ENCODE measurements at regions not wholly inside any gene's neighbourhood (a gene's known extent, or its start where the extent isn't known, plus 50 kb on each side); places are given as distances from the start of the nearest gene placed in this dataset.

GRCh38 chr12:42794806-42795205, 205.3 kb upstream of the PRICKLE1 start:
- peak; percentile 16 for DNase-seq (ENCODE audit: low spot score)

DNA sequence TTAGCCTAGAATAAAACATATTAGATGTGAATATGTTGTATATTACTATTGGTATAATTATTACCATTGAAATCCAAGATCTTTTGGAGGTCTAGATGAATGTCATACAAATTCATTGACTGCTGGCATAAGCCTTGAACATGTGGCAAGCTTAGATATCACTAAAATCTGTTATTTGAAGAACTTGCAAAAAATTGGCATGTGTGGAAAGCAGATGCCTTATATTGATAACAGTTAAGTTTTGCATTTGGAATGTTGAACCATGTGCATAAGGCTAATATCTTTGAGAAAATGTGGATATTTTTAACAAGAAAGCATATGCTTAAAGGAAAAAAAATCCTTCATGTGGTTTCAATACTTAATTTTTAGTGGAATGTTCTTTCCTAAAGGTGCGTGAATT, 203.6 kb upstream of the PRICKLE1 start:
- no peak for DNase-seq (ENCODE audit: low spot score)

GRCh38 chr12:42792265-42792664, 202.7 kb upstream of the PRICKLE1 start:
- no peak for DNase-seq (ENCODE audit: low spot score)

DNA sequence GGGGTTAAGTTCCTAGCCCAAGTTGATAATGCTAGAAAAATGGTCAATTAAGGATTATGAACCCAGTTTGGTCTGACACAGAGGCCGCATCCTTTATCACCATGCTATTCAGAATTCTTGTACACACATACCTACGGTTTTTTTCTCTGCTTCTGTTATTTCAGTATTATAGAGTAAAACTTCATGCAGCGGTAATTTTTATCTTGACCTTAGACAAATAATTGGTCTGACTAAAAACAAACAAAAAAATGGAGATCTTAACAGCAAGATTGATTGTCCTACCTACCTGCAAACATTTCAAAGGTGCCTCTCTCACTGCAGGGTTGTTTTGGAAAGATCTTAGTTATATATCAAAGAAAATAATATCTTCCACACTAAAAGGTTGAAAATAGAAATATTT, 201.9 kb upstream of the PRICKLE1 start:
- no peak for DNase-seq (ENCODE audit: low spot score)

DNA sequence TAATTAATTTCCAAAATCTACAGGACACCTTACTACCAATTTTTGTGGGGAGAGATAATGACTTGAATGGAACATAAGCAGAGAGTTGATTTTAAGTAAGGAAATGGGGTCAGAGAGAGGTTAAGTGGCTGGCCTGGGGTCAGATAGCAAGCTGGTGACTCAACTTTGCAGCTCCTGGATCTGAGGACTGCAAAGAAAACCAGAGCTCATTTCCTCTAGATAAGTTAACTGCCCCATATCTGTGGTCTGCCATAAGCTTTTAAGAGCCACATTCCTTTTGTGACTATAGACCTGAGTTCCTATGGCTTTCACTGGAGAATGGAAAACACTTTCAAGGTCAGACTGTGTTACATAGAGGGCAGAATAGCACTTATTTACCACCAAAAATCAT, 201.2 kb upstream of the PRICKLE1 start:
- DNase-seq (ENCODE audit: low spot score) = peak; percentile 65

DNA sequence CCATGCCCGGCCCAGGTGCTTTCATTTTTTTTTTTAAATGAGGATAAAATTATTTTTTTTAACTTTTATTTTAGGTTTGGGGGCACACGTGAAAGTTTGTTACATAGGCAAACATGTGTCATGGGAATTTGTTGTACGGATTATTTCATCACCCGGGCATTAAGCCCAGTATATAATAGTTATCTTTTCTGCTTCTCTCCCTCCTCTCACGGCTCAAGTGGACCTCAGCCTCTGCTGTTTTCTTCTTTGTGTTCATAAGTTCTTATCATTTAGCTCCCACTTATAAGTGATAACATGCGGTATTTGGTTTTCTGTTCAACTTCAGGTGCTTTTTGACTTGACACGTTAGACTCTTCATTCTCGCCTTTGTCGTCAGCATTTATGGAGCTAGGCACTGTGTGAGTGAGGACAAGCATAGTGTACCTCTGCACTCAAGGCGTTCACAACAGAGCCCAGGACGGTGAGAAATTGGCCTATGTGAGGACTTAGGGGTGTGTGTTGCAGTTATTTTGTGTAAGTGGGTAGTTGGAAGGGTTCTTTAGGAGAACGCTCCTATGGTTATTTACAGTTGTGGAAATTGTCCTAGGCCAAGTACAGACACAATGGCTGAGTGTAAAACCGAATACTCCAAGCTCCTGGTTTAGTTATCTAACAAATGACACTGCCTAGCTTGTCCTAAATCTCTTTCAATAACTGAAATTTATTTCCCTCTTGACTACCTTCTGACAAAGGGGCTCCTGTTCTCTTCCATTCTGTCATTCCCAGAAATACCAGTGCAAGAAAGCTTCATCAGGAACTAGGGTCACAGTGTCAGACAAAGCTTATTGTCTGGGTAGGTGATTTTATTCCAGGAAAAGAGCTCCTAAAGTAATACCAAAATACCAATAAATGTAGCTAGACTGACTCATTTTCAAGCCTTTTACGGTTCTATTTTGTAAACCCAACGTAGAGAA, 200.5 kb upstream of the PRICKLE1 start:
- no peak for DNase-seq (ENCODE audit: low spot score)

DNA sequence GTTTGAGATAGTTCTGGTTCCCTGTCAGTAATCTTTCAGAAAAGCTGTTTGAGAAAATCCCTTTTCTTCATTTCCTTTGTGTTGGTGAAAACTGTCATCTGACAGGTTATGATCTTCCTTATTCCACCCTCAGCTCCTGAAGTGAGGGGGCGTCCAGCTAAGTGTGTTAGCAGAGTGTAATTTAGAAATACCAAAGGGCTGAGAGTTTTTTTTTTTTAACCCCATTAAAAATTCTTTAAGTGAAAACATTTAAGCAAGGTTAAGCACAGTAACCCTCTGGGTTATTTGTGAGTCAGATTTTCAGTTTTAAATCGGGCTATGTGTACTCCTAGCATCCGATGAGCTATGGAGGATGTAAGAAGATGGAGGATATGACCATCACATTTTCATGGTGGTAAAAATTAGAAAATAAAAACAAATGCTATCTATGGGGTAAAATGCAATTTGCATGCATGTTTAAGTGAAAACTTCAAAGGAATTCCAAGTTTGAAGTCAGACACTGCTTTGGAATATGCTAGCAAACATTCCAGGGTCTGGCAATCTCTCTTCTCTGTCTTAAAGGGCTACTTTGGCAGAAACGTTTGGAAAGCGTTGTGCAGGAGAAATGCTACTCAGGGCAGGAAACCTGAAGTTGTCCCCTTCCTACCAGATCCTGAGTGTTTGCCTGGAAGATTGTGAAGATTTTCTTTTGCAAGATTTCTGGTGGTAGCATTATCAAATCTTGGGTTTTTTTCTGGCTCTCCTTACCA, 197.0 kb upstream of the PRICKLE1 start:
- DNase-seq (ENCODE audit: low spot score) = no peak

DNA sequence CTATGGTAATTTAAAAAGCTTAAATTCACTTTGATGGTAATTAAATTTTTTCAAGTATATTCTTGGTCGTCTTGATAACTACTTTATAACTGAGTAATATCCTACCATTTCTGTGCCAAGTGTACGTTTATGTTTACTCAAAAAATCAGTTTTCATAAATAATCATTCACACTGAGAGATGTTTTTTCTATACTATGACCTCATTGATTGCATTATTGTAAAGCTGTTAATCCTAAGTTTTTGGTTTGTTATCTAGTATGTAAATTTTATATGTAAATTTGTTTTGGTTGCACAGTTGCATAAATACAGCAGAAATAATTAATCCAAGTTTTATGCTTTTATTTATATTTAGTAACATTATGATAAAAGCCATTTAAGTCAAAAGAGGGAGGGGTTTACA, 196.4 kb upstream of the PRICKLE1 start:
- no peak for DNase-seq (ENCODE audit: low spot score)

DNA sequence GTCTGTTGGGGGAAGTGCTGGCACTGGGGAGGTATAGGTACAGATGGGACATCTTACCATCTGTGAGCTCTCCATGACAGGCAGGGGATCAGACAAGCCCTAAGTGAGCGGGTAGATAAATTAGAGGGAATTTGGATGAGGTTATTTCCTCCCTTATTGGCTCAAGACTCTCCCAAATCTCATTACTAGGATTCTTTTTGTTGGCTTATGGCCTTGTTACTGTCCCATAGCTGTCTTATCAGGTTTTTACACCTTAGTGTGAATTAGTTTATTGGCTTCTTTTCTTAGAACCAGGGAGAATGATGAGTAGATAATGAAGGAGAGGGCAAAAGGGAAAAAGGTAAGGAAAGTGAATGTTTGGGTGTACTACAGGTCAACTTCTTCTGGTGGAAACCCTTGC, 191.1 kb upstream of the PRICKLE1 start:
- no peak for DNase-seq (ENCODE audit: low spot score)

DNA sequence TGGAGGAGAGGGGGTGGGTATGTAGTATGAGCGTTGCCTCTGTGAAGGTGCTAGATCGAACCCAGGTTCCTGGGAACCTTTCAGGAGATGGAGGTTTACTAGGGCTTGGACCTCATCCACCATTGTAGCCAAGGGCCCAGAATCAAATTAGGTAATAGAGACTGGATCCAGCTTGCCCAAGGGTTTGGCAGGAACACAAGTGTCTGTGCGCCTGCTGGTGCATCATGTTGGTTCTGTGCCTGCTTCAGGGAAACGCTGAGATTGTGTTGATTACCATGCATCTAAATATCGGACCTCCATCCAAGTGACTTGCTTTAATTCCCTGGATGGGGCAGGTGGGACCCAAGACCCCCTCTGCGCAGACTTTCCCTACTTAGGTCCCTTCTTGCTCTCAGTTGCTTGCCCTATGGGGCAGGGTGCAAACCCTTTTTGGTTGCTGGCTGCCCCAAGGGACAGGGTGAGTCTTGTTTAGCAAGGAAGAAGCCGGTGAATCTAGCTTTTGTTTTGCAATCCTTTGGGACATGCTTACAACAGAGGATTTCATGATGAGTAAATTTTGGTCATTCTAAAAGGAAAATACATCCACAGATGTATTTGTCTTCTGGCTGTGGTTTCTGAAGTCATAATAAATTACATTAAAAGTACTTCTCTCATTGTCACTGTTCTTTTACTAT, 189.8 kb upstream of the PRICKLE1 start:
- peak; percentile 37 for DNase-seq (ENCODE audit: low spot score)

DNA sequence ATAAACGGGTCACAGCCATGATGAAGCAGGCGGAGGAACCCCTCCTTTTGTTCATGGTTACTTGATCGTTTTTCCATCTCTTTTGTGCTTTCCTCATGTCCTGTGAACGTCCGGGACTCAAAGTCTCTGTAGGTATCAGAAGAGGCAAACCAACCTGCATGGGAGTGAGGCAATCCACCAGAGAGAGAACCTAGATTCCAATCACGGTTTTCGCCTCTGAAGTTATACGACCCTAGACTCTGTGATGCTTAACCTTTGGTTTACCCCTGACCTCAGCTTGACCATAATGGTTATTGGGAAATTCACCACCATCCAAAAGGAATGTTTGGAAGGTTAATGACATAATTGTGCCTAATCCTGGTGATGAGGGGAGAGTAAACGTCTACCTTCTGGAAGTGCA, 186.8 kb upstream of the PRICKLE1 start:
- no peak for DNase-seq (ENCODE audit: low spot score)

DNA sequence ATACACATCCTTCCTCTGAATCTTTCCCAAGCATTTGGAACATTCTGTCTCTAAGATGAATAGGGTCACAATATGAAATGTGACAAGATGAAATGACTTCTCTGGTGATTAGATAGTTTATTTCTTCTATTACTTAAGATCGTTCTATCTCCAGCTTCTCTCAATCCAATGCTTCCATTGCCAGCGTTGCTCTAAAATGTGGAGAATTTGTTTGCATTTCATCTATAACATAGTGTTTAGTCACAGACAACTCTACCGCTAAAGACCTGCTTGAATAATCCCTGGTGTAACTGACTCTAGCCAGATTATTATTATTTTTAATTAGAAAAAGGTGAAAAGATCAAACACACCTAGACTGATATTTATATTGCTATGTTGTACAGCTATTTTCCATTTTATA, 184.7 kb upstream of the PRICKLE1 start:
- no peak for DNase-seq (ENCODE audit: low spot score)

DNA sequence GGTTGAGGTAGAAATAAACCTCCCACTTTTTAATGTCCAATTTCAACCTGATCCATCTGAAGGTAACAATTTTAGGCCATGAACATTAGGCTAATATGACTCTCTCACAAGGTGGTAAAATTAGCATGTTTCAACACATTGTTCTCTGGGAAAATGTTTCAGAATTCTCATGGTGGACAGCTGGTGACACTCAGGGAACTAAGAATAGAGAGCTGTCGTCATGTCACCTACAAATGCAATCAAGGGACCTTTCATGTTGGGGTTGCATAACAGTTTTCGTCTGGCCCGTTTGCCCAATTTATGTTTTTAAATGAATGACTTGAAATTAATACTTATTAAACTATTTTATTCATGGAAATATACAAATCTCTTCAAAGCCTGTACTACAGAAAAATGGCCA, 180.7 kb upstream of the PRICKLE1 start:
- no peak for DNase-seq (ENCODE audit: low spot score)

DNA sequence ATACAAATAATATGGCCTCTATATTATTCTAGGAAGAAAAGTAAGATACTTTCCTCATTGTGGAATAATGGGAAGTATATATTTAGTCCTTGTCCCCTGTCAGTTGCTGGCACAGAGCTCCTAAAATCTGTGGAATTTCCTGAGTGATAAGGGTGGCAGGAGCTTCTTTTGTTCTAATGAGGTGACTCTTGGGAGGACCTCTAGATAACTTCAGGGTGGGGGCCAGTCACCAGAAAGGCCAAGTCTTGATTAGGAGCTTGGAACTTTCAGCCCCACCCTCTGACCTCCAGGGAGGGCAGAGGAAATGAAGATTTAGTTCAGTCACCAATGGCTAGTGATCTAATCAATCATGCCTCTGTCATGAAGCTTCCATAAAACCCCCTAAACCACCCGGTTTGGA, 179.9 kb upstream of the PRICKLE1 start:
- no peak for DNase-seq (ENCODE audit: low spot score)

GRCh38 chr12:42767998-42768397, 178.5 kb upstream of the PRICKLE1 start:
- no peak for DNase-seq (ENCODE audit: low spot score)

- DNase-seq (ENCODE audit: low spot score) = no peak
These were observed 177.9 kb upstream of the PRICKLE1 start for GRCh38 chr12:42767326-42767954.

GRCh38 chr12:42766754-42767153, 177.2 kb upstream of the PRICKLE1 start:
- DNase-seq (ENCODE audit: low spot score) = no peak

- no peak for DNase-seq (ENCODE audit: low spot score)
These were observed 176.5 kb upstream of the PRICKLE1 start for GRCh38 chr12:42766026-42766425.

DNA sequence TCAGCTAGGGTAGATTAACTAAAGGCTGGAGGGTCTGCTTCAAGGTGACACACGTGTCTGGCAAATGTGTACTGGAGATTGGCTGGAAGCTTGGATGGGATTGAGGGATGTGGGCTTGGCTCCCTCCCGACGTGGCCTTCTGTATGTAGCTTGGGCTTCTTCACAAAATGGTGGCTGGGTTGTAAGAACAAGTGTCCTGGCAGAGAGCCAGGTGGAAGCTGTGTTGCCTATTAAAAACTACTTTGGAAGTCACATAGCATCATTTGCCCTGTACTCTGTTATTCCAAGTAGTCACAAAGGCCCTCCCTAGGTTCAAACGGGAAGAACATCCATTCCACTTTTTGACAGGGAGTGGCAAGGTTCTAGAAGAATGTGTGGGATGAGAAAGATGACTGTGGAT, 174.1 kb upstream of the PRICKLE1 start:
- DNase-seq (ENCODE audit: low spot score) = no peak

GRCh38 chr12:42762395-42762925, 172.9 kb upstream of the PRICKLE1 start:
- no peak for DNase-seq (ENCODE audit: low spot score)

DNA sequence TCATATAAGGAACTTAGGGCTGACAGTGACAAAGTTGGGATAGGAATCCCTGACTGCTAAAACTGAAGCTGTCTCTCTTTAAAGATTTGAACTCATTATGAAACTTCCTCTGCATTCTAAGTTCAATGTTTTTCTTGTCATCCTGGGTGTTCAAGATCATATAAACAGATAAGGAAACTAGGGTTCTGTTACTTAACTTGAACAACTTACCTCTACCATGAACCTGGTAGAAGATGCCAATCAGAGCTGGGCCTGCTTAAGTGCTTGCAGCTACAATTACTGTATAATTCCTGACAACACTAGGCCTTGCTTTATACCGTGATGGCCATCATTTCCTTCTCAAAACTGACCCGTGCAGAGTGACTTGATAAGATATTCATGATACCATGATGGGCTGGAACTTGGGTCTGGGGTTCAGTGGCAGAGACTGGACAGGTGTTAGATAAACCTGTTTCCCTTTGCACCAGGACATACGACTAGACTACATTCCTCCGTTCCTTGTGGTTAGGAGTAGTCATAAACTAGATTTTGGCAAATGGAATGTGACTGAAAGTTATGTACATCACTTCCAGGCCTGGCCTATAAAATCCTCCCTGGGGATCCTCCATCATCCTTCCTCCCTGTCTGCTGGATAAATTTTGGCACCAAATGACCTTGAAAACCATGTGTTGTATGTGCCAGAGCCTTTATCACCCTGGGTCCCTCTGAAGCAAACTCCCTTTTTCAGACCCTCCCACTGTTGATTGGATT, 172.2 kb upstream of the PRICKLE1 start:
- no peak for DNase-seq (ENCODE audit: low spot score)

All from AG08395 (cell line).